ENCODE measurements at regions not wholly inside any gene's neighbourhood (a gene's known extent, or its start where the extent isn't known, plus 50 kb on each side); places are given as distances from the start of the nearest gene placed in this dataset.

DNA sequence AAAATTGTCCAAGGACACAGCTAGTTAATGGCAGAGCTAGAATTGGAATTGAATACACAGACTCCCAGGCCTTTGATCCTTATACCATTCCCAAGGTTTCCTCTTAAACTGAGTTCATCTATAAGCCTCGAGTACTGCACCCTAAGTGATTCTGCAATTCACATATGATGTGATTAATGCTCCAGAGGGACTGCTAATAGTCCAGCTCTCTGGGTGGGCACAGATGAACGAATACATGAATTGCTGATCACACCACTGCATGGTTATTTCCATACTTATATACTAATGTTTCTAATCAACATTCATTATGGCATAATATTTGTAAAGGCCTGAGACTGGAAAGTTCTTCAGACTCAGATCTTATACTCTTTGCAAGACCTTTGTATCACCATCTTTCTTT, 101.8 kb downstream of the NUFIP1 start (continued):
- TF ChIP-seq CREB1 (IDR thresholded peaks at IDR 0.05) (no peak), BACH1 (IDR thresholded peaks at IDR 0.05; ENCODE audit: low read length) (no peak), SP4 (IDR thresholded peaks at IDR 0.05; ENCODE audit: low read length) (no peak), RFX5 (IDR thresholded peaks at IDR 0.05; ENCODE audit: borderline replicate concordance, low read depth, low read length) (no peak)
